Fibroblast of skin of left biceps (primary cell): ENCODE measurements at regions not wholly inside any gene's neighbourhood (a gene's known extent, or its start where the extent isn't known, plus 50 kb on each side); places are given as distances from the start of the nearest gene placed in this dataset.

ENCODE experiments used
- DNase-seq, 2 experiments: peaks; one replicate each; pipeline ENCODE4 v3.0.0-alpha.2; 2013; ENCODE audit warnings: low read depth in 2 of 2

DNA sequence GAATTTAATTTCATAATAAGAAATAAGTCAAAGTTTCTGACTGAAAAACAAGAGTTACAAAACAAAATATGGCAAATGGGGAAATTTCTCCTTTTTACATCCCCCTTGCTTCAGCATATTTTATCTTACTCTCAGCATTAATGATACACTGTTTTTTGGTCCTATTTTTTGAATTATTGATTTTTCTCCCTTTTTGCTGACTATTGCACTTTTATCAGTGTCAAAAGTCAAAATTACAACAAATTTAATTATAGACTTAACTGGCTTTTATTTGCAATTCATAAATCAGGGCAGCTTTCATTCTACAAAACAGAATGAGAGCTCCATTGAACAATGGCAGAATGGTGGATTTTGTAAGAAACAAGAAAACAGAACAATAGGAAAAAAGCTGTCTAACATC is 901.9 kb downstream of the FAT4 start:
- DNase-seq, result no peak

- no peak for DNase-seq
Measured at GRCh38 chr4:126221282-126221681, 906.5 kb downstream of the FAT4 start.

GRCh38 chr4:126221717-126222340 is 907.1 kb downstream of the FAT4 start:
- DNase-seq, result no peak

DNA sequence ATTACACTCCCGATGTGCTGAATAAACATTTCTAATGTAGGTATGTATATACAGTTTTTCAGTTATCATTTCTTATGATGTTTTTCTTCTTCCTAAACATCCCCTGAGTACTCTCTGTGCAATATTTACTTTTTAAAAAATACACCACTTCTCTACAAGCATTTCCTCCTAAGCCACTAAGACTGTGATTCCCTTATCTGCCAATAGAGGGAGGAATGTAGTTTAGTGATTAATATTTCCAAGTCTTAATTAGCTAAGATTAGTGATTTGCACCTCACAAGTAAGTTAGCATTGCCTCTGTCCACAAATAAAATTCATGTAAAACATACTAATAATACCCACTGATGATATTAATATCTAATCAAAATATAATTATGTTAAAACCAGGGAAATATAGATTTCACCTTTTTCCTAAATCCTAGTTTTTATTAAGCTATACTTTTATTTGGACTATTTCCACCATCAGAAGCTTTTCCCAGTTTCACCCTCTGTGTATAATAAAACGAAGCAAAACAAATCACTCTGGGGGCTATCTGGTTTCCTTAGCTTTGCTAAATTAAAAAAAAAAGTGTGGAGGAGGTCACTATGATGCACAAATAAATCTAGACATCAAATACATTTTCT is 909.1 kb downstream of the FAT4 start:
- no peak for DNase-seq

- DNase-seq, result no peak
Measured at GRCh38 chr4:126227428-126227827, 912.7 kb downstream of the FAT4 start.

DNA sequence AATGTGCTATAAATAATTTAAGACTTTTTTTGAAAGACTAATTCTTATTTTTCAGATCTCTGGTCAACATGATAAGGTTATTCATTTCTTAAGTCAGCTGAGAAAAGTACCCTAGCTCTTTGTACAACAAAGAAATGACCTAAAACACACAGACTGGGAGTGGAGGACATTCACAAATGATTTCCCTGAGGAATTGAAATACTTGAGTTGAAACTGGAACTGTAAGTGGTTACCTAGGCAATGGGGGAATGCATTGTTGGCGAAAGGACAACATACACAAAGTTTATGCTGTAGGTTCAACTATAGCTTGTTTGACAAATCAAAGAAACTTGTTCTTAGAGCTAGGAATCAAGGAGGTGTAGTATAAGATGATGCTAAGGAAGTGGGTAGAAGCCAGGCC is 915.5 kb downstream of the FAT4 start:
- no peak for DNase-seq

DNA sequence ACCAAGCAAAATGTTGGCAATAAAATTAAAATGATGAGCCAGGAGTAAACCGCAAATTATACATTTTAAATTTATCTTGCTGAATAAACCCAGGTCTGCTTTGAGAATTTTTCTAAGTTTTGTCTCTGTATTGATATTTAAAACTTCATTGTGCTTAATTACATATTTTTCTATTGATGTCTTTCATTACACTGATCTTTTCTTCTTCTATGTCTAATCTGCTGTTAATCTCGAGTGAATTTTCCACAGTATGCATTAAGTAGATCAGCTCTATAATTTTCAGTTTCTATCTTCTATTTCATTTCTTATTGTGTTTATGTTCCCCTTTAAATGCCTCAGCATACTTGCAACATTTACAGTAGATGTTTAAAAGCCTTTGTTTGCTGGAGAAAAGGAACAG is 918.7 kb downstream of the FAT4 start:
- DNase-seq, result no peak

- no peak for DNase-seq
Measured at GRCh38 chr4:126238013-126238412, 923.3 kb downstream of the FAT4 start.

GRCh38 chr4:126241634-126242033 is 926.9 kb downstream of the FAT4 start:
- peak; percentile 54 to 62 for DNase-seq

- no peak for DNase-seq
Measured at GRCh38 chr4:126242679-126243390, 928.1 kb downstream of the FAT4 start.

- DNase-seq, result no peak
Measured at GRCh38 chr4:126247409-126247808, 932.7 kb downstream of the FAT4 start.

DNA sequence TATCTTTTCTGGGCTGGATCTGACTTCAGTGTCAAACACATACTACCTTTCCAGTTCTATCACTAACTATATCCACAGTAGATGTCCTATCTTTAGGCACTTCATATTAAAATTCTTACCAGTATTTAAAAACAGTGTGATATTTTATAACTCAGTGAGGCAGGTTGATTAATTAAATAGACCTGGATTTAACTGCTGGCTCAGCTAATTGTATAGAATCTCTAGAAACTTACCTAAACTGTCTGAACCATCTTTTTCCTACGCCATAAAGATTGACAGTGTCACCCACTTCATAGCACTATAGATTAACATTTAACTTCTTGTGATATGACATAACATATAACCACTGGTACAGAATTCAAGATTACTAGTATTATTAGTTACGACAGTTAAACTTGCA is 935.3 kb downstream of the FAT4 start:
- no peak for DNase-seq

- DNase-seq, result no peak
Measured at GRCh38 chr4:126251169-126251568, 936.4 kb downstream of the FAT4 start.

GRCh38 chr4:126262665-126263064 is 947.9 kb downstream of the FAT4 start:
- DNase-seq, result no peak

- peak in 1 of 2 experiments; percentile 62 for DNase-seq
Measured at GRCh38 chr4:126264839-126265238, 950.1 kb downstream of the FAT4 start.

- no peak for DNase-seq
Measured at GRCh38 chr4:126265888-126266287, 951.1 kb downstream of the FAT4 start.

- peak; percentile 87 to 92 for DNase-seq
Measured at GRCh38 chr4:126267689-126268088, 952.9 kb downstream of the FAT4 start.

DNA sequence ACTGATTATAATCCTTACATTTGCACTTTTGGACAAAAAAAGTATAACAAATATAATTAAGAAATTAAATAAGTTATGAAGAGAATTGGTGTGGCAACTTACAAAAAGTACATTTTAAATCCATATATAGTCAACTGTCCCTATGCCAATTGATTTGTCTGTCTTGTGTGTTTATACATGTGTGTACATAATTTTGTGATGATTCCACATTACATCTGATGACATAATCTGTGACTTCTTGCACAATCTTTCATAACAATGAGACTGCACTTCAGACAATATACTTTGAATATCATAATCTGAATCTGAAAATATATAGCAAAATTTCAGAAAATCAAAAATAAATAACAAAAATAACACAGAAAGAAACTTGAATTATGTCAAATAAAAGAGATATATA is 953.4 kb downstream of the FAT4 start:
- peak in 1 of 2 experiments; percentile 56 for DNase-seq

DNA sequence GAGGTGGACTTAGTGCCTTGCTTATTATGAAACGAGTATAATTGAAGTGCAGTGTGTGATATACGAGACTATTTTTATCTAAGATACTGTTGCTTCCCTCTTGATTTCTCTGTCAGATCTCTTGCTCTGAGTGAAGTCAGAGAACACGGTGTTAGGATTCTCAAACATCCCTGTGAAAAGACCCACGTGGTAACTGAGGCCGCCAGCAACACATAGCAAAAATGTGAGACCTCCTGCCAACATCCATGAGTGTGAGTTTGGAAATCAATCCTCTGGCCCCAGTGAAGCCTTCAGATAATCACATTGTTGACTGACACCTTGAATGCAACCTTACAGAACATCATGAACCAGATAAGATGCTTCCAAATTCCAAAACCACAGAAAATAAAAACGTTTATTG is 954.4 kb downstream of the FAT4 start:
- DNase-seq, result no peak

DNA sequence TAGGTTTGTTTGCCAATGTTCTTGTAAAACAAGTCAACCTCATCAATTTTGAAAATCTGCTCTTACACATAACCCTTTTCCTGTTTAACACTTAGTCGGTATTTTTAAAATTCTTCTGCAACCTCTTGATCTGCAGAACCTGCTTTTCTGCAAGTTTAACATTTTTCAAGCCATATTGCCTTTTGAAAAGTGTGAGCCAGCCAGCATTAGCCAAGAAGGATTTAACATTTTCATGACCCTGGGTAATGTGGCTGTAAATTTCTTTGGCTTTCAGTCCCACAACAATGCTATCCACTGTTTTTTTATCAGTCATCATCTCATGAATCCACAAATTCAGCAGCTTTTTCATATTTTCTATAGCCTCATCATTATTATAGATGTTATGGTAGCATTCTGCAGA is 956.5 kb downstream of the FAT4 start:
- peak; percentile 50 to 64 for DNase-seq

DNA sequence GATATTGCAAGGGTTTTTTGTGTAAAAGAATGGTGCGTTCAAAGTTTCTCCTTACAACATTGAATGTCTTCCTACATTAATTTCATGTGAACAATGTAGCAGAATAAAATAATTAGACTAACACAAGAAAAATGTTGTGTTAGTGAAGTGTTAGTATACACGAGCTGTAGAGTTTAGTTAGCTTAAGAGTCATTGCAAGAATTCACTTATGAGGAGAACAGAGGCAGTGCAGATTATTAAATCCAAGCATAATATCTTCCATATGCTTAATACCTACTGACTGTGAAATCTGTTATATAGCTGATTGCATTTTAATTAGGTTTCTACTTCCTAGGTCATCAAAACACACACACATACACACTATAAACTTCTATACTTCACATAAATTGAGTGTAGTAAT is 959.0 kb downstream of the FAT4 start:
- DNase-seq, result no peak

GRCh38 chr4:126291886-126292285 is 977.1 kb downstream of the FAT4 start:
- DNase-seq, result no peak

DNA sequence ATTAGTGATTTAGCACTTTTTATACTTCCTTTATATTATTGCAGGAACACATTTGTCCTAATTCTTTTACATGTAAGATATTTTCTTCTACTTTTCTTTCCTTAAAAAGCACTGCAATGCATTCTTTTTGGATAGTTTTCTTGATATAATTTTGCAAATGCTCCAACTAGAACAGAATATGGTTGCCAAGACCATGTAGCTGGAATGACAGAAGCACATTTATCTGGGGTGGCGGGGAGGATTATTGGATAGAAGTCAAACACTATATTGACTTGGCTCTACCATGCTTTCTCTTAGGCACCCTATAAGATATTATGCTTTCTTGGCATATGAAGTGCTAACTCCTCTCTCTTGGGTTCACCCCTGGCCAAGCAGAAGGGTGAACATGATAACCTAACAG is 983.5 kb downstream of the FAT4 start:
- no peak for DNase-seq
